Right atrium auricular region (tissue), 2 donors: ENCODE measurements at regions not wholly inside any gene's neighbourhood (a gene's known extent, or its start where the extent isn't known, plus 50 kb on each side); places are given as distances from the start of the nearest gene placed in this dataset.

Experiments
- DNase-seq: peaks from one replicate; pipeline ENCODE4 v3.0.0-alpha.2; 2019; ENCODE audit warnings: low spot score
- H3K27ac ChIP-seq, 2 donors: fragments of 200-600 bp; sonication (generic); 1 replicate in 1 of 2; 2 replicates in 1 of 2; pipeline ENCODE4 v1.5.1; 2016 to 2019
- H3K27me3 ChIP-seq, 2 donors: fragments of 200-600 bp; sonication (generic); one replicate each; pipeline versions ENCODE4 v1.5.1 to v1.6.0; 2017 to 2019
- H3K36me3 ChIP-seq: fragments of 200-600 bp; sonication (generic); one replicate; pipeline ENCODE4 v1.5.1; 2016
- H3K4me1 ChIP-seq, 2 donors: fragments of 200-600 bp; sonication (generic); one replicate each; pipeline versions ENCODE4 v1.5.1 to v1.6.0; 2017 to 2019
- H3K4me3 ChIP-seq, 2 donors: fragments of 200-600 bp; sonication (generic); 1 replicate in 1 of 2; 2 replicates in 1 of 2; pipeline ENCODE4 v1.5.1; 2017 to 2019; ENCODE audit warnings: mild to moderate bottlenecking in 1 of 2, moderate library complexity in 1 of 2
- H3K9me3 ChIP-seq, 2 donors: fragments of 200-600 bp; sonication (generic); one replicate each; pipeline ENCODE4 v1.5.1; 2019
- CTCF ChIP-seq, 2 donors: fragments of 200-600 bp; sonication (generic); IDR thresholded peaks; one replicate each; pipeline ENCODE4 v1.5.1; 2019; ENCODE audit warnings: antibody characterized with exemption in 2 of 2

DNA sequence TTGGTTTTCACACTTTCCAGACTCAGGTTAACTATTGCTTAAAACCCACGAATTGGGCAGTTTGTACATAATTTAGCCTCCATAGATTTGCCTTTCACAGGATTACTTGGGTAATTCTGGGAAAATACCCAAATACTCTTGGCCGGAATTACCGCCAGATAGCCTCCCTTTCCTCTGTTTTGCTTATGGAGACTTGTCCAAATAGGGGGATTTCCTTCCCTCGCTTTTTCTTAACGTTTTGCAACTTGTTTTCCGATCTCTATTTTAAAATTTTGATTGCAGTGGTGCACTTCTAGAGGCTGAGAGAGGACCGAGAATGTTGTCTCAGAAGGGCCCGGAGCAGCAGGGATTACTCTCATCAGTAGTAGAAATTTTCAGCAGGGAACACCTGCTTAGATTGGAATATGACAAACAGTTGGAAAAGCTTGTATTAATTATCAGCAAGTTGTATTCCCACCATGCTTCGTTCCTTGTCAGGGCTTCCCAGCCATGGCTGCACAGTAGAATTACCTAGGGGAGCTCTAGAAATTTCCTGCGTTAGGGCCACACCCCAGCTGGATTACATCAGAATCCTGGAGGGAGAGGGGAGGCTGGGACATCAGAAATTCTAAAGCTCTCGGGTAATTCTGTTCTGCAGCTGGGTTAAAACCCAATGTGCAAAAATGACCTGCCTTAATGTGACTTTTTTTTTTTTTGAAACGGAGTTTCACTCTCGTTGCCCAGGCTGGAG, 329.1 kb downstream of the SH3GL2 start:
- H3K27me3 ChIP-seq: no peaks in the 10 kb centered on the region
- H3K4me3 ChIP-seq: no peak overlapping the region
- TF ChIP-seq CTCF (IDR thresholded peaks at IDR 0.05): no peak
- H3K9me3 ChIP-seq: no peaks in the 10 kb centered on the region
- no peak overlapping the region for H3K27ac ChIP-seq
- no peaks in the 10 kb centered on the region for H3K36me3 ChIP-seq
- peaks cover 0 to 17% of the 10 kb centered on the region in 2 donors for H3K4me1 ChIP-seq
- no peak for DNase-seq

- Histone ChIP-seq H3K27ac (no peak overlapping the region), H3K9me3 (no peaks in the 10 kb centered on the region), H3K4me1 (no peaks in the 10 kb centered on the region), H3K27me3 (no peaks in the 10 kb centered on the region), H3K36me3 (no peaks in the 10 kb centered on the region), H3K4me3 (no peak overlapping the region)
- no peak for TF ChIP-seq CTCF (IDR thresholded peaks at IDR 0.05)
- no peak for DNase-seq
Observed at GRCh38 chr9:17926246-17926645, 347.4 kb downstream of the SH3GL2 start.

DNA sequence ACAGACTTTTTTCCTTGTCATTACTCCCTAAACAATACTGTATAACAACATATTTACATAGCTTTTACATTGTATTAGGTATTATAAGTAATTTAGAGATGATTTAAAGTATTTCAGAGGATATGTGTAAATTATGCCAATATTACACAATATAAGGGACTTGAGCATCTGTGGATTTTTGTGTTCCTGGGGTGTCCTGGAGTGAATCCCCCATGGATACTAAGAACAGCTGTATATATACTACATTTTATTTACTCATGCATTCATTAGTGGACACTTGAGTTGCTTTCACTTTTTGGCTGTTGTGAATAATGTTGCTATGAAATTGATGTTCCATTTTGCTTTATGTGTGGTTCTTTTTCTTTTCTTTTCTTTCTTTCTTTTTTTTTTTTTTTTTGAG, 348.8 kb downstream of the SH3GL2 start:
- H3K27me3 ChIP-seq: no peaks in the 10 kb centered on the region
- H3K9me3 ChIP-seq: no peaks in the 10 kb centered on the region
- TF ChIP-seq CTCF (IDR thresholded peaks at IDR 0.05): no peak
- H3K4me1 ChIP-seq: no peaks in the 10 kb centered on the region
- H3K36me3 ChIP-seq: no peaks in the 10 kb centered on the region
- no peak overlapping the region for H3K27ac ChIP-seq
- DNase-seq: no peak
- H3K4me3 ChIP-seq: no peak overlapping the region

- Histone ChIP-seq H3K4me1 (no peaks in the 10 kb centered on the region), H3K27ac (no peak overlapping the region), H3K27me3 (no peaks in the 10 kb centered on the region), H3K4me3 (no peak overlapping the region), H3K9me3 (no peaks in the 10 kb centered on the region), H3K36me3 (no peaks in the 10 kb centered on the region)
- DNase-seq: no peak
- TF ChIP-seq CTCF (IDR thresholded peaks at IDR 0.05): no peak
Observed at GRCh38 chr9:17928228-17928627, 349.4 kb downstream of the SH3GL2 start.

DNA sequence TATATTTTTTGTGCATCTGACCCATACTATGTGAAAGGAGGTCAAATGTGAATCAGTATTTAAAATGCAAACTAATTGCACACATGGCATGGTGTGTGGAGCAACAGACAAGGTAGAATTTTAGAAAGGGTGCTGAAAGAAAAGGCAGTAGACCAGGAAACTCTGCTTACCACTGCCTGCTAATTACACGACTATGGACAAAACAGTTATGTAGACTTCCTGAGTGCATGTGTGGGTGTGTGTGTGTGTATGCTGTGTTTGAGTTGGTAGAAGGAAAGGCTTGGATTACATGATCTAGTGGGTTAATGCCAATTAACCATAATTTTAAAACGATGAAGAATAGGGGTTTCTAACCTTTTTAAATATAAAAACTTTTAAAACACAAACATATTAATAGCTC, 349.9 kb downstream of the SH3GL2 start:
- Histone ChIP-seq H3K4me3 (no peak overlapping the region), H3K36me3 (no peaks in the 10 kb centered on the region), H3K27me3 (no peaks in the 10 kb centered on the region), H3K9me3 (no peaks in the 10 kb centered on the region), H3K4me1 (no peaks in the 10 kb centered on the region), H3K27ac (no peak overlapping the region)
- no peak for TF ChIP-seq CTCF (IDR thresholded peaks at IDR 0.05)
- DNase-seq: no peak

GRCh38 chr9:17929506-17929905, 350.6 kb downstream of the SH3GL2 start:
- Histone ChIP-seq H3K4me3 (no peak overlapping the region), H3K27me3 (no peaks in the 10 kb centered on the region), H3K9me3 (no peaks in the 10 kb centered on the region), H3K36me3 (no peaks in the 10 kb centered on the region), H3K4me1 (no peaks in the 10 kb centered on the region), H3K27ac (no peak overlapping the region)
- DNase-seq: no peak
- TF ChIP-seq CTCF (IDR thresholded peaks at IDR 0.05): no peak
